Adipocyte (in vitro differentiated cells): ENCODE measurements at regions not wholly inside any gene's neighbourhood (a gene's known extent, or its start where the extent isn't known, plus 50 kb on each side); places are given as distances from the start of the nearest gene placed in this dataset.

Experiments used
- DNase-seq: peaks from one replicate; pipeline ENCODE4 v3.0.0-alpha.2; 2015; ENCODE audit warnings: low read depth
- H3K27me3 ChIP-seq: replicated peaks from 2 replicates; pipeline ENCODE4 v1.7.0; 2013; ENCODE audit warnings: mild to moderate bottlenecking, low read length, moderate library complexity; ENCODE audit not compliant: control insufficient read depth, insufficient read depth
- H3K36me3 ChIP-seq: 2 replicates; pipeline ENCODE4 v1.7.0; 2013; ENCODE audit warnings: low read length, mild to moderate bottlenecking, moderate library complexity; ENCODE audit not compliant: control insufficient read depth, insufficient read depth, severe bottlenecking
- H3K4me1 ChIP-seq: 2 replicates; pipeline ENCODE4 v1.7.0; 2013; ENCODE audit warnings: mild to moderate bottlenecking, low read length, moderate library complexity; ENCODE audit not compliant: control insufficient read depth, insufficient read depth
- H3K4me3 ChIP-seq: 2 replicates; pipeline ENCODE4 v1.7.0; 2013; ENCODE audit warnings: mild to moderate bottlenecking, low read length, moderate library complexity
- H3K9ac ChIP-seq: 2 replicates; pipeline ENCODE4 v1.7.0; 2013; ENCODE audit warnings: mild to moderate bottlenecking, low read length, moderate library complexity
- H3K9me3 ChIP-seq: 2 replicates; pipeline ENCODE4 v1.7.0; 2013; ENCODE audit warnings: mild to moderate bottlenecking, low read length, moderate library complexity; ENCODE audit not compliant: control insufficient read depth

- no peaks in the 10 kb centered on the region for H3K36me3 ChIP-seq
- no peak overlapping the region for H3K9ac ChIP-seq
- H3K27me3 ChIP-seq = no peaks in the 10 kb centered on the region
- H3K4me1 ChIP-seq = no peaks in the 10 kb centered on the region
- H3K4me3 ChIP-seq = no peak overlapping the region
- DNase-seq = no peak
- H3K9me3 ChIP-seq = no peaks in the 10 kb centered on the region
These were observed 192.7 kb upstream of the MKI67 start for GRCh38 chr10:128318913-128319312.

- no peak for DNase-seq
- H3K36me3 ChIP-seq = no peaks in the 10 kb centered on the region
- peaks cover 1% of the 10 kb centered on the region for H3K9me3 ChIP-seq
- H3K4me3 ChIP-seq = no peak overlapping the region
- H3K27me3 ChIP-seq = no peaks in the 10 kb centered on the region
- H3K4me1 ChIP-seq = no peaks in the 10 kb centered on the region
- H3K9ac ChIP-seq = no peak overlapping the region
These were observed 195.9 kb upstream of the MKI67 start for GRCh38 chr10:128322106-128322505.

GRCh38 chr10:128322950-128323349 lies 196.7 kb upstream of the MKI67 start:
- no peaks in the 10 kb centered on the region for H3K27me3 ChIP-seq
- H3K36me3 ChIP-seq = no peaks in the 10 kb centered on the region
- H3K4me3 ChIP-seq = no peak overlapping the region
- DNase-seq = no peak
- H3K9ac ChIP-seq = no peak overlapping the region
- H3K9me3 ChIP-seq = peaks cover 9% of the 10 kb centered on the region
- H3K4me1 ChIP-seq = no peaks in the 10 kb centered on the region

GRCh38 chr10:128324058-128324827 lies 198.0 kb upstream of the MKI67 start:
- H3K4me3 ChIP-seq = no peak overlapping the region
- DNase-seq = no peak
- H3K27me3 ChIP-seq = no peaks in the 10 kb centered on the region
- no peak overlapping the region for H3K9ac ChIP-seq
- H3K4me1 ChIP-seq = no peaks in the 10 kb centered on the region
- no peaks in the 10 kb centered on the region for H3K36me3 ChIP-seq
- peaks cover 18% of the 10 kb centered on the region for H3K9me3 ChIP-seq

- DNase-seq = no peak
- H3K36me3 ChIP-seq = no peaks in the 10 kb centered on the region
- H3K9me3 ChIP-seq = peaks cover 18% of the 10 kb centered on the region
- no peaks in the 10 kb centered on the region for H3K27me3 ChIP-seq
- no peak overlapping the region for H3K9ac ChIP-seq
- no peak overlapping the region for H3K4me3 ChIP-seq
- H3K4me1 ChIP-seq = no peaks in the 10 kb centered on the region
These were observed 199.6 kb upstream of the MKI67 start for GRCh38 chr10:128325788-128326187.

- no peak for DNase-seq
- Histone ChIP-seq H3K36me3 (no peaks in the 10 kb centered on the region), H3K9ac (no peak overlapping the region), H3K27me3 (no peaks in the 10 kb centered on the region), H3K4me3 (no peak overlapping the region), H3K9me3 (peaks cover 18% of the 10 kb centered on the region), H3K4me1 (no peaks in the 10 kb centered on the region)
These were observed 200.0 kb upstream of the MKI67 start for GRCh38 chr10:128326251-128326650.

- Histone ChIP-seq H3K4me3 (no peak overlapping the region), H3K9ac (no peak overlapping the region), H3K9me3 (peaks cover 18% of the 10 kb centered on the region), H3K36me3 (no peaks in the 10 kb centered on the region), H3K27me3 (no peaks in the 10 kb centered on the region), H3K4me1 (no peaks in the 10 kb centered on the region)
- DNase-seq = no peak
These were observed 200.6 kb upstream of the MKI67 start for GRCh38 chr10:128326851-128327250.

GRCh38 chr10:128336401-128336800 lies 210.2 kb upstream of the MKI67 start:
- Histone ChIP-seq H3K36me3 (no peaks in the 10 kb centered on the region), H3K4me1 (no peaks in the 10 kb centered on the region), H3K27me3 (peaks cover 3% of the 10 kb centered on the region), H3K9me3 (no peaks in the 10 kb centered on the region), H3K9ac (no peak overlapping the region), H3K4me3 (no peak overlapping the region)
- DNase-seq = no peak

- H3K36me3 ChIP-seq = no peaks in the 10 kb centered on the region
- no peaks in the 10 kb centered on the region for H3K4me1 ChIP-seq
- H3K9ac ChIP-seq = no peak overlapping the region
- H3K9me3 ChIP-seq = no peaks in the 10 kb centered on the region
- no peak overlapping the region for H3K4me3 ChIP-seq
- peaks cover 3% of the 10 kb centered on the region for H3K27me3 ChIP-seq
- DNase-seq = no peak
These were observed 211.7 kb upstream of the MKI67 start for GRCh38 chr10:128337860-128338378.

GRCh38 chr10:128338951-128339350 lies 212.7 kb upstream of the MKI67 start:
- Histone ChIP-seq H3K27me3 (peaks cover 3% of the 10 kb centered on the region), H3K4me1 (no peaks in the 10 kb centered on the region), H3K36me3 (no peaks in the 10 kb centered on the region), H3K9ac (no peak overlapping the region), H3K4me3 (no peak overlapping the region), H3K9me3 (no peaks in the 10 kb centered on the region)
- no peak for DNase-seq

GRCh38 chr10:128339753-128340152 lies 213.5 kb upstream of the MKI67 start:
- no peaks in the 10 kb centered on the region for H3K36me3 ChIP-seq
- no peak for DNase-seq
- H3K9ac ChIP-seq = no peak overlapping the region
- H3K4me3 ChIP-seq = no peak overlapping the region
- no peaks in the 10 kb centered on the region for H3K9me3 ChIP-seq
- peaks cover 3% of the 10 kb centered on the region for H3K27me3 ChIP-seq
- H3K4me1 ChIP-seq = no peaks in the 10 kb centered on the region

GRCh38 chr10:128345353-128345752 lies 219.1 kb upstream of the MKI67 start:
- H3K4me1 ChIP-seq = no peaks in the 10 kb centered on the region
- no peaks in the 10 kb centered on the region for H3K27me3 ChIP-seq
- H3K9ac ChIP-seq = no peak overlapping the region
- no peak overlapping the region for H3K4me3 ChIP-seq
- H3K9me3 ChIP-seq = no peaks in the 10 kb centered on the region
- no peaks in the 10 kb centered on the region for H3K36me3 ChIP-seq
- DNase-seq = no peak
